ENCODE measurements at regions not wholly inside any gene's neighbourhood (a gene's known extent, or its start where the extent isn't known, plus 50 kb on each side); places are given as distances from the start of the nearest gene placed in this dataset.

- Mint-ChIP-seq H3K27me3 (ENCODE audit: insufficient read depth) (no peaks in the 10 kb centered on the region), H3K4me1 (ENCODE audit: low read depth) (peaks cover 25% of the 10 kb centered on the region), H3K36me3 (ENCODE audit: low read depth) (peaks cover 8% of the 10 kb centered on the region), H3K27ac (no peak overlapping the region), H3K4me3 (no peak overlapping the region), H3K9me3 (no peaks in the 10 kb centered on the region; the same call in 1 of the 2 replicates)
- TF ChIP-seq CTCF (IDR thresholded peaks at IDR 0.05) = no peak
- DNase-seq = no peak
These were observed 2504.6 kb downstream of the PCDH9 start for GRCh38 chr13:64725492-64725891.

- no peaks in the 10 kb centered on the region; the same call in 1 of the 2 replicates for H3K9me3 Mint-ChIP-seq
- H3K4me1 Mint-ChIP-seq (ENCODE audit: low read depth) = peaks cover 29% of the 10 kb centered on the region
- TF ChIP-seq CTCF (IDR thresholded peaks at IDR 0.05) = no peak
- H3K4me3 Mint-ChIP-seq = peak overlapping the region; percentile 65
- H3K27ac Mint-ChIP-seq = peak overlapping the region; percentile 76
- peaks cover 13% of the 10 kb centered on the region for H3K36me3 Mint-ChIP-seq (ENCODE audit: low read depth)
- H3K27me3 Mint-ChIP-seq (ENCODE audit: insufficient read depth) = no peaks in the 10 kb centered on the region
- DNase-seq = peak; percentile 95
These were observed 2506.4 kb downstream of the PCDH9 start for GRCh38 chr13:64723724-64724123.

GRCh38 chr13:64718116-64718515 is 2512.0 kb downstream of the PCDH9 start:
- Mint-ChIP-seq H3K9me3 (peaks cover 4% of the 10 kb centered on the region), H3K4me3 (no peak overlapping the region), H3K27me3 (ENCODE audit: insufficient read depth) (no peaks in the 10 kb centered on the region), H3K27ac (no peak overlapping the region), H3K36me3 (ENCODE audit: low read depth) (peaks cover 13% of the 10 kb centered on the region), H3K4me1 (ENCODE audit: low read depth) (peaks cover 21% of the 10 kb centered on the region)
- DNase-seq = no peak
- TF ChIP-seq CTCF (IDR thresholded peaks at IDR 0.05) = no peak

GRCh38 chr13:64716936-64717335 is 2513.2 kb downstream of the PCDH9 start:
- Mint-ChIP-seq H3K4me3 (no peak overlapping the region), H3K27ac (no peak overlapping the region), H3K4me1 (ENCODE audit: low read depth) (peaks cover 16% of the 10 kb centered on the region), H3K36me3 (ENCODE audit: low read depth) (peaks cover 13% of the 10 kb centered on the region), H3K27me3 (ENCODE audit: insufficient read depth) (no peaks in the 10 kb centered on the region), H3K9me3 (peaks cover 4% of the 10 kb centered on the region)
- TF ChIP-seq CTCF (IDR thresholded peaks at IDR 0.05) = no peak
- DNase-seq = no peak

- no peak for TF ChIP-seq CTCF (IDR thresholded peaks at IDR 0.05)
- DNase-seq = no peak
- no peaks in the 10 kb centered on the region for H3K36me3 Mint-ChIP-seq (ENCODE audit: low read depth)
- H3K4me1 Mint-ChIP-seq (ENCODE audit: low read depth) = peaks cover 14% of the 10 kb centered on the region
- no peaks in the 10 kb centered on the region for H3K27me3 Mint-ChIP-seq (ENCODE audit: insufficient read depth)
- H3K4me3 Mint-ChIP-seq = peak overlapping the region; percentile 62
- H3K27ac Mint-ChIP-seq = peak overlapping the region; percentile 50; the same call in 1 of the 2 replicates
- H3K9me3 Mint-ChIP-seq = no peaks in the 10 kb centered on the region
These were observed 2521.1 kb downstream of the PCDH9 start for GRCh38 chr13:64709079-64709478.
